Adrenal gland (tissue), 5 donors: ENCODE measurements at regions not wholly inside any gene's neighbourhood (a gene's known extent, or its start where the extent isn't known, plus 50 kb on each side); places are given as distances from the start of the nearest gene placed in this dataset.
"Not testable (repeated sequence)": the region's sequence is repeated elsewhere in the genome, so short reads cannot be mapped to it uniquely, and the experiment has no call there.

Experiments
- CTCF ChIP-seq, 6 experiments: fragments of 450-650 bp in 4 of 6; fragments of 200-600 bp in 2 of 6; sonication (generic) in 1 of 6; IDR thresholded peaks; 1 replicate in 5 of 6; 2 replicates in 1 of 6; pipeline versions ENCODE4 v1.5.1 to v1.8.0; 2016 to 2021; ENCODE audit warnings: antibody characterized with exemption in 6 of 6, mild to moderate bottlenecking in 2 of 6, moderate library complexity in 1 of 6
- POLR2A ChIP-seq, 2 donors: fragments of 450-650 bp; IDR thresholded peaks; one replicate each; pipeline ENCODE4 v1.6.1; 2017; ENCODE audit warnings: antibody characterized with exemption in 2 of 2, mild to moderate bottlenecking in 2 of 2, moderate library complexity in 1 of 2
- donor health status: DM: no; HTN: no; CAD: no.

- TF ChIP-seq POLR2A, CTCF (IDR thresholded peaks at IDR 0.05): not testable (repeated sequence)
These were observed 719.6 kb upstream of the CDH18 start for GRCh38 chr5:20707634-20708033.
